Activated gamma-delta T cell treated with Interleukin-2 at 50 U/mL for 16 hours (primary cell): ENCODE measurements at regions not wholly inside any gene's neighbourhood (a gene's known extent, or its start where the extent isn't known, plus 50 kb on each side); places are given as distances from the start of the nearest gene placed in this dataset.
A peak's percentile ranks its signal among the peaks of the same experiment; 100 is the strongest.
"Not testable (repeated sequence)": the region's sequence is repeated elsewhere in the genome, so short reads cannot be mapped to it uniquely, and the experiment has no call there.

Experiments
- DNase-seq: peaks from one replicate; pipeline ENCODE4 v3.0.0-alpha.2; 2020

GRCh38 chr5:41995193-41995592 lies 70.1 kb downstream of the FBXO4 start:
- no peak for DNase-seq

- DNase-seq = no peak
These were observed 76.6 kb downstream of the FBXO4 start for GRCh38 chr5:42001673-42002072.

GRCh38 chr5:42003852-42004251 lies 78.8 kb downstream of the FBXO4 start:
- not testable (repeated sequence) for DNase-seq

- DNase-seq = no peak
These were observed 80.6 kb downstream of the FBXO4 start for GRCh38 chr5:42005561-42006153.

GRCh38 chr5:42013561-42013960 lies 88.5 kb downstream of the FBXO4 start:
- DNase-seq = no peak

- DNase-seq = no peak
These were observed 90.2 kb downstream of the FBXO4 start for GRCh38 chr5:42015254-42015653.

GRCh38 chr5:42015681-42016080 lies 90.6 kb downstream of the FBXO4 start:
- DNase-seq = no peak

GRCh38 chr5:42020788-42021530 lies 95.9 kb downstream of the FBXO4 start:
- no peak for DNase-seq

GRCh38 chr5:42021923-42022322 lies 96.8 kb downstream of the FBXO4 start:
- no peak for DNase-seq

- DNase-seq = no peak
These were observed 97.4 kb downstream of the FBXO4 start for GRCh38 chr5:42022383-42022972.

- DNase-seq = no peak
These were observed 101.4 kb downstream of the FBXO4 start for GRCh38 chr5:42026446-42026845.

- no peak for DNase-seq
These were observed 107.1 kb downstream of the FBXO4 start for GRCh38 chr5:42032137-42032536.

GRCh38 chr5:42035526-42035925 lies 110.4 kb downstream of the FBXO4 start:
- DNase-seq = no peak

- no peak for DNase-seq
These were observed 111.3 kb downstream of the FBXO4 start for GRCh38 chr5:42036379-42036778.

- no peak for DNase-seq
These were observed 112.4 kb downstream of the FBXO4 start for GRCh38 chr5:42037379-42037932.

- DNase-seq = no peak
These were observed 118.3 kb downstream of the FBXO4 start for GRCh38 chr5:42043400-42043799.

GRCh38 chr5:42057254-42057690 lies 132.2 kb downstream of the FBXO4 start:
- DNase-seq = peak; percentile 43

- DNase-seq = no peak
These were observed 134.2 kb downstream of the FBXO4 start for GRCh38 chr5:42059291-42059690.

- no peak for DNase-seq
These were observed 134.8 kb downstream of the FBXO4 start for GRCh38 chr5:42059778-42060464.

- no peak for DNase-seq
These were observed 136.0 kb downstream of the FBXO4 start for GRCh38 chr5:42061121-42061520.

- DNase-seq = no peak
These were observed 139.7 kb downstream of the FBXO4 start for GRCh38 chr5:42064821-42065220.

GRCh38 chr5:42066131-42066530 lies 141.1 kb downstream of the FBXO4 start:
- DNase-seq = no peak

GRCh38 chr5:42074353-42074752 lies 149.3 kb downstream of the FBXO4 start:
- no peak for DNase-seq
